ENCODE measurements at regions not wholly inside any gene's neighbourhood (a gene's known extent, or its start where the extent isn't known, plus 50 kb on each side); places are given as distances from the start of the nearest gene placed in this dataset.
A peak's percentile ranks its signal among the peaks of the same experiment; 100 is the strongest.

DNA sequence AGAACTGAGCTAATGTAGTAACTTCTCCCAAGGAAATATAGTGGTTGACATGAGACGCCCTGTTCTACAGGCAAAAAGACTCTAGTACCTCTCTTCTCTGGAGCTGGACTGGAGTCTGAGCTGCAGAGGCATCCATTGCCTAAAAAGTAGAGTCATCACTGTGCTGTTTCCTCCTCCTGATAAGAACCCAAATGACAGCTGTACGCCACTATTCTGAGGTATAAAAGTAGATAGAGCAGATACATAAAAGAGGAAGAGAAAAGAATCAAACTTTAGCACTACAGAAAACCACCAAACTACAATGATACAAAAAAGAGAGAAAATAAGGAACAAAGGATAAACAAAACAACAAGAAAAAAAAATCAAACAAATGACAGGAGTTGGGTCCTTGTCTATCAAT, 1568.8 kb downstream of the PLA2G4A start:
- no peak for DNase-seq (ENCODE audit: low read depth)

DNA sequence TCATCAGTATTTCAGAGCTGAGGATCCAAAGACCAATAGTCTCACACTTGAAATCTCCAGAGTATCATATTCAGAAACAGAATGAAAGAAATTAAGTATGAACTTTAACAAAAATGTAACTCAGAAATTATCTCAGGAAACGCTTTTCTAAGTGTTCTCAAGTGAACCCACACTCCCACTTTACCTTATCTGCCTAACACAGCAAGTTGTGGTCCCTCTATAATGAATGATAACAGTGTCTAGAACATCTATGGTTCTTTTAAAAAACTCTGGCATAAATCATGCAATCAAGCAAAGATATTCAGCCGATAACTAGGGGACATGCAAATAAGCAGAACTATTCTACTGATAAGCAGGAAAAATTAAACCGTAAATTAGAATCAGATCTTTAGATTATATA, 1574.2 kb downstream of the PLA2G4A start:
- no peak for DNase-seq (ENCODE audit: low read depth)

DNA sequence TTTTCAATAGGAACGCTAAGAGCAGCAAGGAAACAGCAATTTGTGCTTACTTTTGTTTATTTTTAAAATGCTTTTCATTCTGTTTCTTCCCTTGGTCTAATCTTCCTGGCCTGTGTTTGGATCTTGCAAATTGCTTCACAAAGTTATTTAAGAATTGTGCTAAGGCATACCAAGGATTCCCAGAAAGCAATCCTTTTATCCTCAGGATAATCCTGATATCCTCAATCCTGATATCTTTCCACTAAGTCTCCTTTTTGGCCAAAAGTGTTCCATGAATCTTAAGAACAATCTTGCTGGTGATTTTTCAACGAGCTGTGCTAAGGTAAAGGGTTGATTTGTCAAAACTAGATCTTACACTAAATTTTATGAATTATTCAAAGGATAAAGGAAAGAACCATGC, 1577.9 kb downstream of the PLA2G4A start:
- no peak for DNase-seq (ENCODE audit: low read depth)

DNA sequence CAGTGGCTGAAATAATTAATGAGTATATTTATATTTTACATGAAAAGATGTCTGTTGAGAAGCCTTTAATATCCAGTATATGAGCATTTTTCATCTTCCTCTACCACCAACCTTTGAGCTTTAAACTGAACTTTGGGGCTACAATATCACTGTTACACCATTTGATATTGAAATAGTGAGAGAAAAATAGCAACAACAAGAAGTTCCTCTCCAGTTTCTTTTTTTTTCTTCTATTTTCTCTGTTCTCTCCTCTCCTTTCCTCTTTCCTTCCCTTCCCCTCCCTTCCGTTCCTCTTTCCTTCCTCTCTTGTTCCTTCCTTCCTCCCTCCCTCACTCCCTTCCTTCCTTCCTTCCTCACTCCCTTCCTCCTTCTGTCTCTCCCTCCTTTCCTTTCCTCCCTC, 1591.4 kb downstream of the PLA2G4A start:
- DNase-seq (ENCODE audit: low read depth): no peak

DNA sequence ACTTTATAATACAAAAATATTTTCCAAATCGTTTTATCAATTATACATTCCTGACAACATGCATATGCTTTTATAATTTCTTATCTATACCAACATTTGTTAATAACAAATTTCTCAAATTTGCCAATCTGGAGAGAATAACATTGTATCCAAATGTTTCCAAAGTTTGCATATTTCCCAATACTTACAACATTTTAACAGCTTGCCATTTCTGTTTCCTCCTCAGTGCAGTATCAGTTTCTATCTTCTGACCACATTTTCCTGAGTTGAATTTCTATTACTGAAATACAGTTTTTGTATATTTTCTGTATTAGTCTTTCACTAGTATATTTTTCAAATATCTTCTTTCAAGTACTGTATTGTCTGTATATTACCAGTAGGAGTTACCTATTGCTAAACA, 1594.3 kb downstream of the PLA2G4A start:
- no peak for DNase-seq (ENCODE audit: low read depth)

DNA sequence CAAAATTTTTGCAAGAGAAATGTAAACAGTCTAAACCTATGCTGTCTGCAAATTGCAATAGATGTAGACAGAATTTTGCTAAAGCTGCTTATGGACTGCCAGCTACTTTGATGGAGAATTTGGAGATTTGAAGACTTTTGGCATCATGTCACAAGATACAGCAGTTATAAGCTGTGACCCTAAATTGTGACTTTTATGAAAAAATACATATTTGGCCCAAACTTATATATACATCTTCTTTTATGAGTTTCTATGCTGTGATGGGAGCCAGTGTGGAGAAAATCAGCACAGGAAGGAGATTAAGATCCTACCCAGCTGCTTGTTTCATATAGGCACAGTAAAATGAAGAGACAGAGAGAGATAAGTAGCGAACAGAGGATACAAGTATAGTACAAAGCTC, 1595.4 kb downstream of the PLA2G4A start:
- no peak for DNase-seq (ENCODE audit: low read depth)

DNA sequence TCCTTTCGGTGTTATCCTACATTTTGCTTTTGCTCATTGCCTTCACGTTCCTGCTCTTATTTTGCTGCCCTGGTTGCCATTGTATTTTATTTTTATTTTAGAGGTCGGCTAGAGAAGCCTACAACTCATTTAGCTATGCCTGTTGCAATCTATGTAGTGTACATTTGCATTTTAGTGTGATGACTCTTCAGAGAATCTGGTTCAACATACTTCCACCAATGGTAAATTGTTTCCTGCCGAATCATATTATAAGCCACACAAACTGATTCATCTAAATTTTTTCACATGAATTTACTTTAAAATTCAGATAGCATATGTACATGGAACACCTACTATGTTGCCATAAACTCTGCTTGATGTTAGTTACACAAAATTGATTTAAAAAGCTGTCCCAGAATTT, 1596.9 kb downstream of the PLA2G4A start:
- DNase-seq (ENCODE audit: low read depth): no peak

DNA sequence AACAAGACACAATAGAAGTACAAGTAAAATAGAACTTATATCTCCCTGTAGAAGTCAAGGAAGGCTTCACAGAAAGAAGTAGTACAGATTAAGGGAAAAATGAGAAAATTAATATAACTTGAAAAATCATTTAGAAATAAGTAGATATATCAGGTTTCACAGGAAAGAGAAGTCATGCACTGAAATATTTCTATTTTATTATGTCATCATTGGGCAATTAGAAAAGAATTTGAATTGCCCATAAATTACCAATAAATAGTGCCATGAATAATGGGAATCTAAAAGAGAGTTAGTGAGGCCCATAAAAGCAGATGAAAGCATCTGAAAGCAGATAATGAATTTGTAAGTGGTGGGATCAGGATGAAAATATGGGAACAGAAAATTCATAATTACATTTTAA, 1597.8 kb downstream of the PLA2G4A start:
- no peak for DNase-seq (ENCODE audit: low read depth)

DNA sequence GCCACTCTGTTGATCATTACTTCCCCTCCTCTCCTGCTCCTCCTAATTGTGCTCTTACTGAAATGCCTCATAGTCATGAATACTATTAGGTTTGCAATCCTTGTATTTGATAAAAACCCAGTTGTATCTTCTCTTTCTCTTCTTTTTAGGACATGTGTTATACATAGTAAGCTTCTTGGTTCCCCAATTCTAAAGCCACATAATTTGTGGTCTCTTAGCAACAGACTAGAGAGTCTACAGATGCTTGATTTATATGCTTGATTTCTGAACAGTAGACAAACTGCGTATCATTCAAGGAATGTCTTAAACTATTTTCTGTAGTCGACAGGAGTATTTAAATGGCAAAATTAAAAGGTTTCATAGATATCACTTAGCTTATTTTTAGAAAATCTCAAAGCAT, 1598.9 kb downstream of the PLA2G4A start:
- no peak for DNase-seq (ENCODE audit: low read depth)

DNA sequence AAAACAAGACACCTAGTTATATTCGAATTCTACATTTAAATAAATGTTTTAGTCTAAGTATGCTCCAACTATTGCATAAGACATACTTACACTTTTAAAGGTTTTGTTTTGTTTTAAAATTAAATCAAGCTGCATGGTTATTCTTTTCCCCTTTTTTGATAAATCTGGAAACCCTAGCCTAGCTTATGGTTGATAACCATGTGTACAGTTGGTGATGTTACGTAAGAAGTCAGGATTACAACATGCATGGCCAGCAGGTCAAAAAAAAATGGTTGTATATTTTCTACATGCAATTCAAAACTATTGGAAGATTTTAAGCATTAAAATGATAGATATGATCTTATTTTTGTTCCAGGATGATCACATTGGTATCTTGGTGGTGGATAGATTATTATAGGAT, 1600.6 kb downstream of the PLA2G4A start:
- no peak for DNase-seq (ENCODE audit: low read depth)

DNA sequence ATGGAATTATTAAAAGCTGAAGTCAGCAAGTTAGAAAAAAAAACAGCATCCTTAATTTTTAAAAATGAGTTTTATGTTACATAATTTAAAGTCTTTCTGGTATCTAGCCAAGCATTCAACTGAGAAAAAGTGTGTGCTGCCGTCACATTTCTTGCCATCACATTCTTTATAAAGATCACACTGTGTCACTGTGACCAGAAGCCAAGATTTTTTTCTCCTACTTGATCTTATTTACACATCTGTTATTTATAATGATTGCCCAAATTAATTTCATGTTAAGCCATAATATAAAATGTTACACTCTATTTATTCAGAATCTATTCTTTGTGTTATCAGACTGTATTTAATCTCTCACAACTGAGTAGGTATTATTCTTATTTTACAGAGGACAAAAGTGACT, 1603.7 kb downstream of the PLA2G4A start:
- DNase-seq (ENCODE audit: low read depth): no peak

DNA sequence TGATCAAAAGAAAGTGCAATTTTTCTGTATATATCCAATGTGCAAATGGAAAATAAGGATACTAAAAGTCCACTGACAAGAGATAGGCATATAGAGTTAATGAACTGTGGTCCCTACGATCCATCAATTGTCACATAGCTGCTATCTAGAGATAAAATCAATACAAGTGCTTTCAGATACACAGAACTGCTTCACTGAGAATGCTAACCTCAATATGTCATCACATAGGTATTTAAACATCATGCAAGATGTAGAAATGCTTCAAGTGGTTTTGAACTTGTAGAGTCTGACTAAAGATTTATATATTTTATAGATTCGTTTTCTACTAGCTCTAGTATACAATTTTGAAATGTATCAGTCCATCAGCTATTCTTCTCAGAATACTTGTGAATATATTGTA, 1604.7 kb downstream of the PLA2G4A start:
- no peak for DNase-seq (ENCODE audit: low read depth)

DNA sequence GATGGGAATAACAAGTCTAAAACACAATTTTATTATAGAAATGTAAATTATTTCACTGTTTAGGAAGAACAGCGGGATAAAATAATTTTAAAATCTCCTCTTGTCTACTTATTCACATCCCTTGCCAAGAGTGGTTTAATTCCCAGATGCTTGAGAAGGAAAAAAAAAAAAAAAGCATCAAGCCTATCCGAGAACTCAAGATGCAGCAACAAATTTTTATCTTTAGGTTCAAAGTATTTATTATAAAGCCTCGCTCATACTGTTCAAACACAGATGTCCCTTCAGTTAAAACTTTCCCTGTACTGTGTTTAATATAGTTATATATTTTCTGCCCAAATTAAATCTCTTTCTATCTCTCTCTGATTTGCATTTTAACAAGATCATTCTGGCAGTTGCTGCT, 1615.8 kb downstream of the PLA2G4A start:
- peak; percentile 2 for DNase-seq (ENCODE audit: low read depth)

DNA sequence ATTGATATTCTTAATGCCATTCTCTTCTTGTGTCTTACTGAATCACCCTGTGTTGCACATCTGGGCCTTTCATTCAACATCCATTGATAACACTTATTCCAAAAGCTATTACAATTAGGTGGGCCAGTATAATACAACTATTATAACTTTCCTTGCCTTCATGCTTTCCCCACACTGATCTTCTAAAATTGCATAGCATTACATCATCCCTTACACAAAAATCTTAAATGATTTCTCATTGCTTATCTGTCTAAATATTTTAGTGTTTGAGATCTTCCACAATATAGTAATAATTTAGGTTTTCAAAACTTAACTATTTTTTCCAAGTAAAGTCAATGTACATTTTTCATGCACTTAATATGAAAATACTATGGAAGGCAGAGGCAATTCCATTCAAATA, 1634.1 kb downstream of the PLA2G4A start:
- no peak for DNase-seq (ENCODE audit: low read depth)

DNA sequence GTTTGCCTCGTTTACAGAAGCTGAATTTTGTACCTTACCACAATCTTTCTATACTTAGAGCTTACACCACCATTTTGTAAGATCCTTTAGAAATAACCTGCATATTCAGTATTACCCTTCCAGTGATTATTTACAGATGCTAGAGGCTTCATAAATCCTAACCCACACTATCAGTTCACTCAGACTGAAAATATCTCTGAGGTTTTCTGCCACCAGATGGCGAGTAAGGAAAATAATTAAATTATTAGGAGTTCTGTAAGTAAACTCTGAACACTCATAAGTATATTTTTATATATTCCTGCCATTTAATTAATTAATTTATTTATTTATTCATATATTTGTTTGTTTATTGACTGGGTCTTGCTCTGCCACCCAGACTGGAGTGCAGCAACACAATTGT, 1635.2 kb downstream of the PLA2G4A start:
- no peak for DNase-seq (ENCODE audit: low read depth)

DNA sequence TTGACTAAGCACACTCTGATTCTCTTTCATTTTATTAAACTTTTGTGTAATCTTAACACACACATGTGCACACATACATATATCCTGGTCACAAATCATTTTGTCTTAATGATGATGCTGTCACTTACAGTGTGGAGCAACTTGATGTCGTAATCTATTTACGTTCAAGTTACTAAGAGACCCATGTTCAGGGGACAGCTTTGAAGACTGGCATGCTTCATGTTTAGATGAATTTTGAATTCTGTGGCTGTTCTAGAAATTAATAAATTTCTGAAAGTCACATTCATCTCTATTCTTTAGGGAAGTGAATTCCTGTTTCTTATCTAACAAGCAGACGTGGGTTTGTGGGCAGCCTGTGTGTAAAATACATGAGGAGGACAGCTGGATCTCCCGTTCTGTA, 1637.8 kb downstream of the PLA2G4A start:
- DNase-seq (ENCODE audit: low read depth): no peak

DNA sequence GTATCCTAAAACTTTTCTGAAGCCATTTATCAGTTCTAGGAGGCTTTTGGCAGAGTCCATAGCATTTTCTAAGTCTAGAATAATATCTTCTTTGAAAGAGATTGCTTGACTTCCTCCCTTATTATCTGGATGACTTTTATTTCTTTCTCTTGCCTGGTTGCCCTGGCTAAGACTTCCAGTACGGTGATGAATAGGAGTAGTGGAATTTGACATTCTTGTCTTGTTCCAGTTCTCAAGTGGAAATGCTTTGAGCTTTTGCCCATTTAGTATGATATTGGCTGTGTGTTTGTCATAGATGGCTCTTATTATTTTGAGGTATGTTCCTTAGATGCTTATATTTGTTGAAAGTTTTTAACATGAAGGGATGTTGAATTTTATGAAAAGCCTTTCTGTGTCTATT, 1647.9 kb downstream of the PLA2G4A start:
- DNase-seq (ENCODE audit: low read depth): no peak

DNA sequence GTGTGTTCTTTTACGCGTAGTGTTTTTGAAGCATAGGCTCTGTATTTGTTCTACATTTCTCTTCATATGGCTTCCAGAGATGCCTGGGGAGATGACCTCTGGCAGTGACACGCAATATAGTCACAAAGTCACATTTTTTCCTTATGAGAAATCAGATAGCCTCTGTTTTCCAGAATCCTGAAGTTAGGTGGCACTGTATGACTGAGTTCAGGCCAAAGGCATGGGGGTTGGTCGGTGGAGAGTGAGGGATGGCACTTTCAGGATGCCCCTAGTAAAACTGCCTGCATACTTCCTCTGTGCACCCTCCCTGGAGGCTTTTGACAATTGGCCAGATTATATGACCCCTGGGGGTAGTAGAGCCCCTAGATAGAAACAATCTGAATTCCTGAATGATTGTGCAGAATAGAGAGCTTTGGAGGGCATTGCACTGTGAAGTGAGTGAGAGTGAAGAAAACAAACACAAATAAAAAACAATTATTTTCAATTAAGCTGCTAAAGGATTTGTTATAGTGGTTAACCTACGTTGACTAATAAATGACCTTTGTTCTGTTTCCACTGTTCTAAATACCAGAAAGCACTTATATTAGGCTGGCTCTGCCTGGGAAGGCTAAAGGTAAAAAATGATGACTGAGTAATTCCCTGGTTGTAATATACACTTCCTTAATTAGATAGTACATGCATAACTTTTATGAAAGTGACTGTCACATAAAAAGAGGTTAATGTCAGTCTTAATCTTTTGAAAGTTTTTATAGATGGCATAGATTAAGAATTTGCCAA, 1660.8 kb downstream of the PLA2G4A start:
- DNase-seq (ENCODE audit: low read depth): no peak

DNA sequence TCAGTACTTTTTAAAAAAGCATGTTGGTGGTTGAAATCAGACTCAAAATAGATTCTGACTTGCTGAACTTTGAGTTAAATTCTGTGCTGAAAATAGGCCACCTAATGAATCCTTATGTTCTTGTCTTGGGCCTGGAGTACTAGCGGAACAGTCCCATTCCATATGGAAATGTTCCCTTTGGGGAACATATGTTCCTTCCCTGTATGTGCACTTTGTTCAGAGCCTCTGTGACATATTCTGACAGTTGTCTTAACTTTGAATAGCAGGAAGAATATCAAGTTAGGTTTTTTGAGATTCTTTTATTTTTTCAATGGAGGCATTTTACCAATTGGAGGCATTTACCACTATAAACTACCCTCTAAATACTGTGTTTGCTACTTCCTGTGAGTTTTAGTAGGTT, 1667.8 kb downstream of the PLA2G4A start:
- no peak for DNase-seq (ENCODE audit: low read depth)

DNA sequence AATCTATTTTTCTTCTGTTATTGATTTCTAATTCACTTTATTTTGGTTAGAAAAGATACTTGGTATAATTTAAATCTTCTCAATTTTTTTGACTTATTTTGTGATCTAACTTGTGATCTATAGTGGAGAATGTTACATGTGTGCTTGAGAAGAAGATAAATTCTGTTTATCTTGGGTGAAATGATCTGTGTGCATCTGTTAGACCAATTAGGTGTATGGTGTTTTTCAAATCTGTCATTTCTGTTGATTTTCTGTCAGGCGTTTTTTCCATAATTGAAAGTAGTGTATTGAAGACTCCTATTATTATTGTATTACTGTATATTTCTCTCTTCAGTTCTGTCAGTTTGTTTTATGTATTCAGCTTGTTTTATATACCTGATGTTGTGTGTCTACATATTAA, 1668.3 kb downstream of the PLA2G4A start:
- DNase-seq (ENCODE audit: low read depth): no peak

DNA sequence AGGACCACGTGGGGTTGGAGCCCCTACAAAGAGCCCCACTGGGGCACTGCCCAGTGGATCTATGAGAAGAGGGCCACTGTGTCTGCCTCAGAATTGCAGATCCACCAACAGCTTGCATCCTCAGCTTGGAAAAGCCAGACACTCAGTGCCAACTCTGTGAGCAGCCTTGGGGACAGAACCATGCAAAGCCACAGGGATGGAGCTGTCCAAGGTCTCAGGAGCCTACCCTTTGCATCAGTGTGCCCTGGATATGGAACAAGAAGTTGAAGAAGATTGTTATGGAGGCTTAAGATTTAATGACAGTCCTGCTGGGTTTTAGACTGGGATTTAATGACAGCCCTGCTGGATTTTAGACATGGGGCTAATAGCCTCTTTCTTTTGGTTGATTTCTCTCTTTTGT, 1670.9 kb downstream of the PLA2G4A start:
- no peak for DNase-seq (ENCODE audit: low read depth)

DNA sequence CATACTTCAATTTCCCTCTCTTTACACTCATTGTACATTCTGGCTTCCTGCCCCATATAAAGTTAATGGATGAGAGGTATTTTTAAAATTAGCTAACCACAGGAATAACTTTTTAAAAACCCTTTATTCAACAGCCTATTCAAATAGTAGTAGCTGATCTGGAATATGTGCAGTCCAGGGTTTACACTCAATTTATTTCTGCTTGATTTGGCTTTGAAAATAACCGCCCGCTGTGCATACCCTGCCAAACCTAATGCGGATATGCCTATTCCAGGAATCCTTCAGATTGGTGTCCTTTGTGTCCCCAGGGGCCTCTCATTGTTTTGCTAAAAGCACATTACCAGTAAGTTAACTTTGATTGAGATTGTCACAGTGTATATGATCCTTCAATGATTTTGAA, 1686.2 kb downstream of the PLA2G4A start:
- DNase-seq (ENCODE audit: low read depth): no peak

DNA sequence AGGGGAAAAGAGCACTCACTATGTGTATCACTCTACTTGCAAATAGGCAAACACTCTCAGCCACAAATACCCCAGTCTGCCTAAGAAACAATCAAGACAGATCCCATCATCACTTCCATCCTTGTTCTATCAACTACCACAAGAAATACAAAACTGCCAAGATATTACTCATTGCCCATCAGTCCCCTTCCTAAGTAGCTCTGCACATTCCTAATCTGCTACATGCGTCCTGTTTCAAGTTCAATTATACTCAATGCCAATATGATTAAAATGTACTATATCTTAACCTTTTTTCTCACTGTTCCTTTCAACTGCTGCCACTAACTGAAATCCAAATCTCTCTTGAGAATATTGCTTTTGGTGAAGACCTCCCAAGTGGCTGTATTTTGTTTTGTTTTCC, 1688.4 kb downstream of the PLA2G4A start:
- no peak for DNase-seq (ENCODE audit: low read depth)

DNA sequence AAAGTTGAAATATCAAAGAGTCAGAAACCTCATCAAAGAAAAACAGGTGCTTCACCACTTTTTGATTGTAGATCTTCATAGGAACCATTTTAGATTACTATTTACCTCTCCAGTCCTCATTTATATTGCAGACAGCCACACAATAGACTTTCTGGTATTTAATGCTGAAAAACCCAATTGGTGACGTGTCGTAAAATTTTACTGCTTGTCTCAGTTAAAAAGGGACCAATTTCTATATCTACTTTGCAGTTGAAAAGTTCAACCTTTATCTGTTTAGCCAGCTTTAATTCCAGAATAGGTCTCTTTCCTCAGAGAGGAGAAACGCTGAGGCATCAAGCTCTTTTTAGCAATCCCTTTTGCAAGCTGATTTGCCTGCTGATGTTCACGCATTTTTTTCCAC, 1722.4 kb downstream of the PLA2G4A start:
- DNase-seq (ENCODE audit: low read depth): no peak
